ENCODE measurements at regions not wholly inside any gene's neighbourhood (a gene's known extent, or its start where the extent isn't known, plus 50 kb on each side); places are given as distances from the start of the nearest gene placed in this dataset.
"Not testable (repeated sequence)": the region's sequence is repeated elsewhere in the genome, so short reads cannot be mapped to it uniquely, and the experiment has no call there.

DNA sequence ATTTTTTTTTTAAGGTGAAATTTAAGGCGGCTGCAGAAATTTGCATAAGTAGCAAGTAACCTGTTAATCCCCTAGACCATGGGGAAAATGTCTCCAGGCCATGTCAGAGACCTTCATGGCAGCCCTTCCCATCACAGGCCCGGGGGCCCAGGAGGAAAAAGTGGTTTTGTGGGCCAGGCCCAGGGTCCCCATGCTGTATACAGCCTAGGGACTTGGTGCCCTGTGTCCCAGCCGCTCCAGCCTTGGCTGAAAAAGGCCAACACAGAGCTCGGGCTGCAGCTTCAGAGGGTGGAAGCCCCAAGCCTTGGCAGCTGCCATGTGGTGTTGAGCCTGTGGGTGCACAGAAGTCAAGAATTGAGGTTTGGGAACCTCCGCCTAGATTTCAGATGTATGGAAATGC, 218.3 kb downstream of the KCNRG start:
- DNase-seq, result not testable (repeated sequence)

DNA sequence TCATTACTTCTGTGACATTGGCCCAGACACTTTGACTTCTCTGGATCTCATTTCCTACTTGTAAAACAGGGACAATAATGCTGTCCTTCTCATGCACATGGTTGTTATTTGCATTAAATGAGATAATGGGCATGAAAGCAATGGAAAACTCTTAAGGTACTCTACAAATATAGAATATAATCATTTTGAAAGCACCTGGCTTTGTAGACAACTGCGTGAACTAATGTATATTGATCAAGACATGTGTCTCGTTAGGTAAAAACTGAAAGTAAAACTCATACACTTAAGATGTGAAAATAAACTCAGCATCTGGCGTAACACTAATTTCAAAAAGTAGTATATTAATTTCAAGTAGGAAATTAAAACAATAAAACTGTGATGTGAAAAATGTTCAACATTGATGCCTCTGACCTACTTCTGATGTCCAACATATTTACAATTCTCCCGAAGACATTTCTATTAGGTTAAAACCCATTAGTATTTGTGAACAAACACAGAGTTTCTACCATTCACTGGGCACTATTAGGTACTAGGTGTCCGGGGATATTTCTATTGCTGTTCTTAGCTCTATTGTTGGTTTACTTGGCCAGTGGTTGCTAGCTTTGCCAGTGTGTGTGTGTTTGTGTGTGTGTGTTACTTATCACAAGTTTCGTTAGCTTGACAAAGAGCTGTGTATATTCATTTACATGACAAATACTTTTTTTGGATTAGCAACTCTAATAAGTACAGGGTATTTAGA, 220.5 kb downstream of the KCNRG start:
- no peak for DNase-seq

GRCh38 chr13:50236898-50237318, 221.7 kb downstream of the KCNRG start:
- no peak for DNase-seq

GRCh38 chr13:50238922-50239321, 223.7 kb downstream of the KCNRG start:
- DNase-seq, result no peak

- no peak for DNase-seq
These were observed 226.2 kb downstream of the KCNRG start for GRCh38 chr13:50241479-50241878.

- DNase-seq, result no peak
These were observed 228.7 kb downstream of the KCNRG start for GRCh38 chr13:50243931-50244330.

DNA sequence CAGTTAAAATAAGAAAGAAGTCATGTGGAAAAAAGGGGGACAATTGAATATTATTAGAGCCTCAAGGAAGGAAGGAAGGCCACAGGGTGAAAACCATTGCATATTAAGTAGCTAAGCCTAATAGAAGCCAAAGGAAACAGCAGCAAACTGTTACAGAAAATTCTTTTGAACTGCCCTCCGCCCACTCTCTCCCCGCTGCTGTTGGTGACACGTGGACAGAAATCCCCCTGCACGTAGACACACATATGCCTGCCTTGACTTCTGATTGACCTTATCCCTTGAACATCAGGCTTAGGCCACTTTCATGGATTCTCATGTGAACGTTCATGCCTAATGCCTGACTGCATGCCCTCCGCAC, 229.1 kb downstream of the KCNRG start:
- no peak for DNase-seq

GRCh38 chr13:50244713-50245574, 229.7 kb downstream of the KCNRG start:
- peak; percentile 5 to 17 for DNase-seq

DNA sequence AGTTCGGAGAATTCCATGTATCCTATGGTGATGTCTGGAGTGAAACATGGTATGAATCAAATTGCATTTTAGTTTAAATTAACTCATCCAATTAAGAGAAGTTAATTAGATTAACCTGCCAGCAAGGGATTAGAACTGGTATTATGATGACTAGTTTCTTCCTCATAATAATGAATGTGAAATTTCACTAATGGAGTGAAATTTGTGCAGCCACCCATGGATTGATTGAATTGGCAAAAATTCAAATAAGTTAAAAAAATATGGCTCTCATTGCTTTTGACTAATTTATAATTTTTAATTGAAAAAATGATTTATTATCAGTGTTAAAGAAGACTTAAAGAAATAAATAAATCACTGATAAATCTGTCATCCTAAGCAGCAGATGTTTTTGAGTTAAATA, 232.0 kb downstream of the KCNRG start:
- no peak for DNase-seq

- no peak for DNase-seq
These were observed 233.4 kb downstream of the KCNRG start for GRCh38 chr13:50248516-50249143.

GRCh38 chr13:50249144-50249521, 233.9 kb downstream of the KCNRG start:
- DNase-seq, result no peak

- no peak for DNase-seq
These were observed 235.2 kb downstream of the KCNRG start for GRCh38 chr13:50250401-50250800.

DNA sequence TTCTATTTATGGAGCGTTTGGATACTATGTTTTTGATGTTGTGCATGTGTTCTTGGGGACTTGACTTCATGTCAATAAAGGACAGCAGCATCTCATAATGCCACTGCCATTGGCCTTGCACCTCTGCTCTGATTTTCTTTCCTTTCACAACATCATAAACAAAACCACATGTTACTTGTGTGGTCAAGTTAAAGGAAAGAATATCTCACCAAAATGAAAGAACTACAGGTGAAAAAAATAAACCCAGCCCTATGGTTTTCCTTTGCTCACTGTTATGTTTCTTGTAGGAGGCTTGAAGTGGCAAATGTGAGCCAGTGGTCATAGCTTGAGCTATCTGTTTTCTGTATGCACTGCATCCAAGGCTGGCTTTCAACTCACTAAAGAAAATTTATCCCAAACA, 240.4 kb downstream of the KCNRG start:
- DNase-seq, result no peak

DNA sequence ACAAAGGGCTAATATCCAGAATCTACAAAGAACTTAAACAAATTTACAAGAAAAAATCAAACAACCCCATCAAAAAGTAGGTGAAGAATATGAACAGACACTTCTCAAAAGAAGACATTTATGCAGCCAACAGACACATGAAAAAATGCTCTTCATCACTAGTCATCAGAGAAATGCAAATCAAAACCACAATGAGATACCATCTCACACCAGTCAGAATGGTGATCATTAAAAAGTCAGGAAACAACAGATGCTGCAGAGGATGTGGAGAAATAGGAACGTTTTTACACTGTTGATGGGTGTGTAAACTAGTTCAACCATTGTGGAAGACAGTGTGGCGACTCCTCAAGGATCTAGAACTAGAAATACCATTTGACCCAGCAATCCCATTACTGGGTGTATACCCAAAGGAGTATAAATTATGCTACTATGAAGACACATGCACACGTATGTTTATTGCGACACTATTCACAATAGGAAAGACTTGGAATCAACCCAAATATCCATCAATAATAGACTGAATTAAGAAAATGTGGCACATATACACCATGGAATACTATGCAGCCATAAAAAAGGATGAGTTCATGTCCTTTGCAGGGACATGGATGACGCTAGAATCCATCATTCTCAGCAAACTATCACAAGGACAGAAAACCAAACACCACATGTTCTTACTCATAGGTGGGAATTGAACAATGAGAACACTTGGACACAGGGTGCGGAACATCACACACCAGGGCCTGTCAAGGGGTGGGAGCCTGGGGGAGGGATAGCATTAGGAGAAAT, 241.5 kb downstream of the KCNRG start:
- DNase-seq, result not testable (repeated sequence)

DNA sequence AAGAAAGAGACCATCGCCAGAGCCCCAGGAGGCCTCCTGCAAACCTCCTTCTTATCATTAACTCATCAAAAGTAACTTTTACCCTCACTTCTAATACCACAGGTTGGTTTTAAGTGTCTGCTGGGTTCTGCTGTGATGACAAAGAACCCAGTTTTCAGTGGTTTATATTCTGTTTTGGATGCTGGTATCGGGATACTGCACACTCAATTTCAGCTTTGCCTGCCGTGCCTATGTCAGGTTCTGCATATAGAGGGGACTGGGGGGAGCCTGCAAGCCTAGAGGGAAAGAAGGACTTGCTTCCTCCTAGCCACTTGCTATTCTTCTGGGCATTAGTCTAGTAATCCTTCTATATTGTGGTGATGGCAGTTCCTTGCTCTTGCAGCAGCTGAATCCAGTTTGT, 242.4 kb downstream of the KCNRG start:
- no peak for DNase-seq

GRCh38 chr13:50261130-50261901, 246.1 kb downstream of the KCNRG start:
- DNase-seq, result no peak

DNA sequence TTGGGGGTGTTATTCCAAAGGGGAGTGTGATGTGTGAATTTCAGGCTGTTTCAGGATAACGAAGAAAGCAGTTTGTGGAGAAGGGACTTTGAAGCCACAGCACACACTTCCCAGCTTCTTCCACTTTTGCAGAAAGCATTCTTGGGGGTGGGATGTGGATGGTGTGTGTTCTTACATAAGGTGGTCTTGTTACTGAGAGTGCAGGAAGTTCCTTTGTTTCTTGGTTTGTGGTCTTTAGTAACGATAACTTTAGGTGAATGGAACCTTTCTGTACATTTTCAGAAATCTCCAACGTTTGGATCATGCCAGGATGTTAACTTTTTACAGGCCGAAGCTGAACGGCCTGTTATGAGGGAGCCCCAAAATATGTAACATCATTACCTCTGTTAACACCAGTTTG, 251.8 kb downstream of the KCNRG start:
- no peak for DNase-seq

DNA sequence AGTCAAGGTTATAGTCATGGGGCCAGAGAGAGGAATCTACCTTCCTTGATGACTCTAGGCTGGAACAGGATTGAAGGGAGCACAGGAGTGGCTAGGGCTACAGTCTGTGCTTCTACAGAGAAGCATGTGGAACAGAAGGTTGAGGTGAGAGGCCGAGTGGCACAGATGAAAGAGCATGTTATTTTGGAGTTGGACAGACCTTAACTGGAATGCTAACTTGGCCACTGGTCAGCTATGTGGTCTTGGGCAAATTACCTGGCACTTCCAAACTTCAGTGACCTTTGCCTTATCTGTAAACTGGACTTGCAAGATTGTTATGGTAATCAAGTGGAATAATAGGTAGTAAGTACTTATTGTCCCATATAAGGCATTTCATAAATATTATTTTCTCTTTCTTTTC, 252.7 kb downstream of the KCNRG start:
- no peak for DNase-seq

DNA sequence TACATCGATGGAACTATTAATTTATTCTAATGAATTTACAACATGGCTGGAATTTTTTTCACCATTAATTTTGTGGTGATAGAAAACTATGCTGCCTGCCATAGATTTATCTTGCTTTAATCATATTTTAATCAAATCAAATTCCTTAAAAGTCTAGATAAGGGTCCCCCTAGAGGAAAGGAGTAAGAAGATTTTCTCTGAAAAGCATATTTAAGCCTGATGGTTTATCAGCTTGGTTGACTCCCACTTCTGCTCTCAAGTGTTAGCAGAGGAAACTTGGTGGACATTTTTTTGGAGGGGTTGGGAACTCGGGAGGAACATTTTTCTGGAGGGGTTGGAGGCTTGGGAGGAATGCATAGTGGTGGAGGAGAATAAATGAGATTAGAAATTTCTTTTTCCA, 253.3 kb downstream of the KCNRG start:
- DNase-seq, result peak; percentile 18 to 31

DNA sequence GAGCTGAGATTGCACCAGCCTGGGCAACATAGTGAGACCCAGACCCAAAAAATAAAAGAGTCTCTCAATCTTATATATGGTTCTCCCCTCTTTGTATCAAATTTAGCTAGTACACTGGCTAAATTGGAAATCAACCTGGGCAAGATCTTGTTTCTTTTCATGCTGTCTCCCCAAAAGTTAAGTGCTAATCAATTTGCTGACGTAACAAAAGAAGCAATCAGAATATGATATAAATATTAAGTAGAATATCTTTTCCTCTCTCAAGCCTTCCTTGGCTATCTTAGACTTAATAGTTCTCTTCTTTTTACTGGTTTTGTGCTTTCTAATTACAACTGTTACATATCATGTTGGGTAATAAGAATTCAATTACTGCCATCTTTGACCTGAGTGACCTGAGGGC, 258.9 kb downstream of the KCNRG start:
- DNase-seq, result no peak

DNA sequence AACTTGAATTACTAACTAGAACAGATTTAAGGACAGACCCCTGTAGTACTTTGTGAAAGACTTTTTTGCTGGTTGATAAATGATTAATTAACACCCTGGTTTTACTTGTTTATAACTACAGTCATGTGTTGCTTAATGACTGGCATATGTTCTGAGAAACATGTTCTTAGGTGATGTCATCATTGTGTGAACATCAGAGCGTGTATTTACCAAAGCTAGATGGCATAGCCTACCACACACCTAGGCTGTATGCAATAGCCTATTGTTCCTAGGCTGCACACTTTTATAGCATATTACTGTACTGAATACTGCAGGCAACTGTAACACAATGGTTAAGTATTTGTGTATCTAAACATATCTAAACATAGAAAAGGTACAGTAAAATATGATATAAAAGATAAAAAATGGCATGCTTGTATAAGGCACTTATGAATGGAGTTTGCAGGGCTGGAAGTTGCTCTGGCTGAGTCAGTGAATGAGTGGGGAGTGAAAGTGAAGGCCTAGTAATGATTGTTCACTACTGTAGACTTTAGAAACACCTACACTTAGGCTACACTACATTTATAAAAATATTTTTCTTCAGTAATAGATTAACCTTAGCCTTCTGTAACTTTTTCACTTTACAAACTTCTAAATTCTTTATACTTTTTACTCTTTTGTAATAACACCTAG, 260.3 kb downstream of the KCNRG start:
- DNase-seq, result no peak

GRCh38 chr13:50276550-50276949, 261.3 kb downstream of the KCNRG start:
- DNase-seq, result no peak
